GM21723 (cell line): ENCODE measurements at regions not wholly inside any gene's neighbourhood (a gene's known extent, or its start where the extent isn't known, plus 50 kb on each side); places are given as distances from the start of the nearest gene placed in this dataset.
"Not testable (repeated sequence)": the region's sequence is repeated elsewhere in the genome, so short reads cannot be mapped to it uniquely, and the experiment has no call there.

Experiments used
- ATAC-seq: cut with Tn5 transposase; IDR thresholded peaks from one replicate; pipeline ENCODE4 v1.9.1; 2021; ENCODE audit warnings: mild to moderate bottlenecking, moderate library complexity; ENCODE audit not compliant: unreplicated experiment

DNA sequence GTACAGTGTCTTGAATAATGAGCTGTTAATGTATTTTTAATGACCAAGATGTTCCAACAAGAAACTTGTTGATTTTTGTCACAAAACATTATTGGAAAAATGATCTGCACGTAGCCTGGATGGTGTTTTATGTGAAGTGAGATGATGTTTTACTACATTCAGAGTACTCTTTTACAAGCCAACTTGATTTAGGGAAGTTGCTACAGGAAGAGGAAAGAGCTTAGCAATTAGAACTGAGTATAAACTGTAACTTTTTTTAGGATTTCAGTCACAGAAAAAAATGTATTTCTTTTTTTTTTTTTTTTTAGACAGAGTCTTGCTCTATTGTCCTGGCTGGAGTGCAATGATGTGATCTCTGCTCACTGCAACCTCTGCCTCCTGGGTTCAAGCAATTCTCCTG lies 113.6 kb upstream of the ADRA1B start:
- ATAC-seq = no peak

DNA sequence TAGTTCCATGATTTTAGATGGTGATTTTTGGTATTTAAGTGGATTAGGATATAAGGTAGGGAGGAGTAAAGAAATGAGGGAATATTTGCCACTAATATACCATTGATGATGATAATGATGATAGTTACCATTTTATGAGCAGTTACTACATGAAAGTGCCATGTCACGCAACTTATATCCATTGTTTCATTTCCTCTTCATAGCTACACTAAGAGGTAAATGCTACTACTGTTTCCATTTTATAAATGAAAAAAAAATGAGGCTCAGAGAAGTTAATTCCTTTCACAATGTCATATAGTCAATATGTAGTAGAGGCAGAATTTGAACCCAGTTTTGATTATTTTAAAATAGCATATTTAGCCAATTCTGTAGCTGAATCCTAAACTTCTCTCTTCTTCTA lies 112.2 kb upstream of the ADRA1B start:
- no peak for ATAC-seq

DNA sequence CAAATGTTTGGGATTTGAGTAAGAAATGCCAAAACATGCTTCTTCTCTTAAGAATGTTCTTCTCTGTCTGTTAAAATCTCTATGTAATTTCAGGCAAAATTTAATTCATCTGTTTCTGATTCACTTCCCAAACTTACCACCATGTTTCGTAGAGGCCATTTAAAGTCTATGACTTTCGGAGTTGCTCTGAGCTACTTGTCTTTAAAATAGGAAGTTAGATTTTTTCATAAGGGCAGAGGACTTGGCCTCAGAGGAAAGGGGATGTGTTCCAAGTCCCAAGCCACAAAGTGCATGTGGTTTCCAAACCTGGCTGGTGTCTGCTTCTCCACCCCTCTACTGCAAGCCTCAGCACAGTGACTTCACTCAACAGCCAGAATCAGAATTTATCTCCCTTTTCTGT lies 111.3 kb upstream of the ADRA1B start:
- no peak for ATAC-seq

DNA sequence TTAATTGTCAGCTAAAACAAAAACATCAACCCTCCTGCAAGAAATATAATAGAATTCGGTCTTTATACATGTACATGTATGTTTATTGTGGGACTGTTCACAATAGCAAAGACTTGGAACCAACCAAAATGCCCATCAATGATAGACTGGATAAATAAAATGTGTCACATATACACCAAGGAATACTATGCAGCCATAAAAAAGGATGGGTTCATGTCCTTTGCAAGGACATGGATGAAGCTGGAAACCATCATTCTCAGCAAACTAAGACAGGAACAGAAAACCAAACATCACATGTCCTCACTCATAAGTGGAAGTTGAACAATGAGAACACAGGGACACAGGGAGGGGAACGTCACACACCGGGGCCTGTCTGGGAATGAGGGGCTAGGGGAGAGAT lies 109.1 kb upstream of the ADRA1B start:
- ATAC-seq = not testable (repeated sequence)

DNA sequence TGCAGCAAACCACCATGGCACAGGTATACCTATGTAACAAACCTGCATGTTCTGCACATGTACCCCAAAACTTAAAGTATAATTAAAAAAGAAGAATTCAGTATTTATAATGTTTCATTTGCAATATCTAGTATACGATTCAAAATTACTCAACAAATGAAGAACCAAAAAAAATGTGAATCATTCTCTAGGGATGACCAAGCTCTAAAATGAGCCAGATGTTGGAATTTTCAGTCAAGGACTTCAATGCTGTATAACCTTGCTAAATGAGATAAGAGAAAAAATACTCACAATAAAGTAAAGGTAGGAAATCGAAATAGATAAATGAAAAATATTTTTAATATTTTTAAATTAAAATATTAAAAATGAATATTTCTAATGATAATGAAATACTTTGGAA lies 108.7 kb upstream of the ADRA1B start:
- no peak for ATAC-seq

DNA sequence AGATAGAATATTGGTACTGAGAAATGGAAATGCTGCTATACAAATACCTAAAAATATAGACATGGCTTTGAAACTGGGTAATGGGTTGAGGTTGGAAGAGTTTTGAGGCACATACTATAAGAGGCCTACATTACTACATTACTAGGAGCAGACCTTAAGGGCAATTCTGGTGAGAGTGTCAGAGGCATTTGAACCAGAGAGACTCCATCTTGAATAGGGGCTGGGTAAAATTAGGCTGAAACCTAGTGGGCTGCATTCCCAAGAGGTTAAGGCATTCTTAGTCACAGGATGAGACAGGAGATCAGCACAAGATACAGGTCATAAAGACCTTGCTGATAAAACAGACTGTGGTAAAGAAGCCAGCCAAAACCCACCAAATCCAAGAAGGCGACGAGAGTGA lies 104.6 kb upstream of the ADRA1B start:
- no peak for ATAC-seq

DNA sequence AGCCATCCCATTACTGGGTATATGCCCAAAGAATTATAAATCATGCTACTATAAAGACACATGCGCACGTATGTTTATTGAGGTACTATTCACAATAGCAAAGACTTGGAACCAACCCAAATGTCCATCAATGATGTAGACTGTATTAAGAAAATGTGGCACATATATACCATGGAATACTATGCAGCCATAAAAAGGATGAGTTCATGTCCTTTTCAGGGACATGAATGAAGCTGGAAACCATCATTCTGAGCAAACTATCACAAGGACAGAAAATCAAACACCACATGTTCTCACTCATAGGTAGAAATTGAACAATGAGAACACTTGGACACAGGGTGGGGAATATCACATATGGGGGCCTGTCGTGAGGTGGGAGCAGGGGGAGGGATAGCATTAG lies 103.5 kb upstream of the ADRA1B start:
- ATAC-seq = not testable (repeated sequence)

DNA sequence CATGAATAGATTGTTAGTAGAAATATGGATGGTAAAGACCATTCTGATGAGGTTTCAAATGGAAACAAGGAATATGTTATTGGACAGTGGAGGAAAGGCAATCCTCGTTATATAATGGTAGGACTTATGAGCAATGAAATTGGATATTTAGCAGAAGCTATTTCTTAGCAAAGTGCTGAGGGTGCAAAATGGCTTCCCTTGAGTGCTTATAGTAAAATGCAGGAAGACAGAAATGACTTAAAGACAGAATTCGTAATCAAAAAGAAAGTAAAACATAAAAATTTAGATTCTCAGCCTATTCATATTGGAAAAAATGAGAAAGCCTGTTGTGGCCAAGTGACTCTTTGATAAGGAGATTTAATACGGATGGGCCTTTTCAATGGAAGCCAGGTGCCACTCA lies 102.1 kb upstream of the ADRA1B start:
- ATAC-seq = no peak

DNA sequence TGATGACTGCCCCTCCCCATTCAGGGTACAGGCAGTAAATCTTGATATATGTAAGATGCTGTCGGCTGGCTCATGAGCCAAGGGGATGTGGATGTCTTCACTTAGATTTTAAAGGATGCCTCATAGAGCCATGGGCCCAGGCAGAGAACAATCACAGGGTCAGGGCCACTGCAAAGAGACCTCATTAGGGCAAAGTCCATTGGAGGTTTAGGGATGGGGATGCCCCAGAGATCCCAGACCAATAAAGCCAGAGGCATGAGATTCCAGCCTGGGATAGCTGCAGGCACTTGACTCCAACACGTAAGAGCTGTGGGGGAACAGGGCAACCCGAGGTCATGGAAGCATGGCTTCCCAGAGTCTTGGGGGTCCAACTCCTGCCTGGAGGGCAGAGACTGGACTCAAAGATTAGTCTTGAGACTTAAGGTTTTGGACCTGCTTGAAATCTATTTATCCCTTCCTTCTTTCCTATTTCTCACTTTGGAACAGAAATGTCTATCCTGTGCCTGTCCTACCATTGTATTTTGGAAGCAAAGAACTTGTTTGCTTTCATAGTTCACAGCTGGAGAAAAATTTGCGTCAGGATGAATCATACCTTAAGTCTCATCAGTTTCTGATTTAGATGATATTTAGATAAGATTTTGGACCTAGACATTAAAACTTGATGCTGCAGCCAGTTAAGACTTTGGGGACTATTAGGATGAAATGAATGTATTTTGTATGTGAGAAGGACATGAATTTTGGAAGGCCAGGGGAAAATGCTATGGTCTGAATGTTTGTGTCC lies 101.3 kb upstream of the ADRA1B start:
- ATAC-seq = no peak

DNA sequence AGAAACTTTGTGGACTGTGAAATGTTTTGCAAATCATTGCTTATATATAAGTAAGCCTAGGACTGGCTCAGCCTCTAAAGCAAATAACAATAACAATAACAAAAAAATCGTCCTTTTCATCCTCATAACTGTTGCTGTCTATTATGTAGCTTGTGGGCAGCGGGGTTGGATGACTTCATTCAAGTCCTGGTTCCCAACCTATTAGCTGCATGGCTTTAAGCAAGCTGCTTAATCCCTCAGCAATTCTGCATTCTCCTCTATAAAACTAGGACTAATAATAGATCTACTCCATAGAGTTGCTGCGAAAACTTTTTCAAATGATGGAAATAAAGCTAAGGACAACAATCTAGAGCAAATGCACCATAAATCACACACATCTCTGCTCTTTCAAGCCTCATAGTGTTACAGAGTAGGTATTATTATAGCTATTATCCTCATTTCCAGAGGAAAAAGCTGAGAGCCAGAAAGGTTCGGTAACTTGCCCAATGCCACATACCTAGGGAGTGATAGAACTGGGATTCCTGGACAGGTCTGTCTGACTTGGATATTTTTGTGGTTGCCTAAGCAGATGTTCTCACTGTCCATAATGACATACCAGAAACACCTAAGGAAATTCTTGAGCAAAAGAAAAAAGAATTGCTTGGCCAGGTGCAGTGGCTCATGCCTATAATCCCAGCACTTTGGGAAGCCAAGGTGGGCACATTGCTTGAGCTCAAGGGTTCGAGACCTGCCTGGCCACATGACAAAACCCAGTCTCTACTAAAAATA lies 98.8 kb upstream of the ADRA1B start:
- no peak for ATAC-seq

DNA sequence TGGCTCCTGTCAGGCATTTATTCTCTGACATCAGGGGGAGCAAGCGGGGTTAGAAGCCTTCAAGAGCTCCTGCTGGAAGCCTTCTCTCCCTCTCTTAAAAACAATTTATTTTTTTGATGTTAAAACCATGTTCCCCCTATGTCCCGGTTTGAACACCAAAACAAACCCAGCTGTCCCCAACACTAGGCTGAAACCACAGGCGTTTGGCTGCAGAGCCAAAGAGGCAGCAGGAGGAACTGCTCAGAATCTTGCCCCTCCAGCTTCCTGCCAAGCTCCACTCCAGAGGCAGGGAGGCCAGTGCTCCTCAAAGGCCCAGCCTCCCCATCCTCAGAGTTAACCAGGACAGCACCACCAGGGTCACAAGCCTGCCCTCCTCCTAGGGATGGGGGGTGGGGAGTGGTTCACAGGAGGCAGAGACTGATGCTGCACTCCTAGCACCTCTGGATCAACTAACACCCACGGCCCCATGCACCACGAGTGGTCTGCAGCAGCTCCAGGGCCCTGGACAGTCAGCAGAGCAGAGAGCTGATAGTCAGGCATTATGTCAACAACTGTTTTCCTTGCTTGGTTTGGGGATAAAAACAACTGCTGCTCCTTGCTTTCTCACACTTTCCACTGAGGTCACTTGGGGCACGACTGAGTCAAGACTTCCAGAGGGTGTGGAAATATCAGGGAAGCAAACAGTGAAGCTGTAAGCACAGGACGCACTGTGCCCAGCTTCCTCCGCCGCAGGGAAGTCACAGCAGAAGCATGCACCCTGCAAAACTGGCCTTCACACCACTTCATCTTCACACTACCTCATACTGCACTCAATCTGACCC lies 96.5 kb upstream of the ADRA1B start:
- ATAC-seq = no peak

DNA sequence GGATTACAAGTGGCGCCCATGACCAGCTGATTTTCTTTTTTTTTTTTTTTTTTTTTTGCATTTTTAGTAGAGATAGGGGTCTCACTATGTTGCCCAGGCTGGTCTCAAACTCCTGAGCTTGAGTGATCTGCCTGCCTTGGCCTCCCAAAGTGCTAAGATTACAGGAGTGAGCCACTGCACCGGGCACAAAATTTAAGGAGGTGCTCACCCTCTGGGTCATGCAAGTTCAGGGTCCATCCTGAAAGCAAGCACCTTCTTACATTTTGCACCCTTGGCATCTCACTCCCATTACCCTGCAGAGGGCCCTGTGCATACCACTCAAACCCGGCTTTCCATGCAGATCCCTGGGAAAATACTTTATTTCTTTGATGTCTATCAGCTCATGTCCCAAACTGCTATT lies 95.6 kb upstream of the ADRA1B start:
- no peak for ATAC-seq

DNA sequence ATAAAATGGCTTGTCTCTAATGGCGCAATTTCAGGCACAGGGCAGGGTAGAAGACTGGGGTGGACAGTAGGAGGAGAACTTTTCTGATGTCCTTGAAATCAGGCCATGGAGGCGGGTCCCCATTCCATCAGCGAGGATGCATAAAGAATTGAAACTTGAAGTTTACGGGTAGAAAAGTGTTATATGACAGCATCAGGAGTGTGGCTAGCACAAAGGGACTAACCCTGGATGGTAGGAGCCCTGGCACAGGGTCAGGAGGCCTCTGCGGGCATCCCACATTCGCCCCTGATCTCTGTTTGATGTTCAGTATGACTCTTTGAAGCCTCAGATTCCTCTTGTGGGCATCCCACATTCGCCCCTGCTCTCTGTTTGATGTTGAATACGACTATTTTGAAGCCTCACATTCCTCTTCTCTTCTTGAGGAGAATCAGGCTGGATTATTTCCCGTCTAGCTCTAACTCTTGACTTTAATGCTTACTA lies 94.8 kb upstream of the ADRA1B start:
- no peak for ATAC-seq

DNA sequence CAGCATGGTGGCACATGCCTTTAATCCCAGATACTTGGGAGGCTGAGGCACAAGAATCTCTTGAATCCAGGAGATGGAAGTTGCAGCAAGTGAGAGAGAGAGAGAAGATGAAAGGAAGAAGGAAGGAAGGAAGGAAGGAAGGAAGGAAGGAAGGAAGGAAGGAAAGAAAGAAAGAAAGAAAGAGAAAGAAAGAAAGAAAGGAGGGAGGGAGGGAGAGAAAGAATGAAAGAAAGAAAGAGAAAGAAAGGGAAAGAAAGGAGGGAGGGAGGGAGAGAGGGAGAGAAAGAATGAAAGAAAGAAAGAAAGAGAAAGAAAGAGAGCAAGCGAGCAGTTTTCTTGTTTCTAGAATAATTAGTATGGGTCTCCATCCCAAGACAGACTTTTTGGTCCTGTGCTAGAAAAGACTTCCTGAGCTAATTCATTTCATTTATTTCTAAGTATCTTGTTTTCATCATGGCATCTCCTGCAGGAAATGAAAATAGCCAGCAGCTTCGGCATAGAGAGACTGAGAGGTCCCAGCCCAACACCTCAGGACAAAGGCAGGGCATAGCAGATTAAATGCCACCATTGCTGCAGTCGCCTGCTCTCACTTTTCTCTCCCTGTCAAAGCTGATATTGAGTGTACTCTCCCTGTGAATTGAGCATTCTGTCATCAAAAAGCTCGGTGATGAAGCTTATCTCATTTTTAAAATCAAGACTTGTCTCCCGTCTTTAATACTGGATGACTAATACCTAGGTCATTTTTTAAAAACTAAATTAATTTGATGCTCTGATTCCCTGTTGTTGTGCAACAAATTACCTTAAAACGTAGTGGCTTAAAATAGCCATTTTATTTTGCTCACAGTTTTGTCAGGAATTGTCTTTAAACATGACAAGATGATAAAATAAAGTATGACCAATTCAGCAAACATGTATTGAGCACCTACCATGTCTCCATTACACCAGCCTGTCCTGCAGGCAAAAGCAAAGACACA lies 91.8 kb upstream of the ADRA1B start:
- no peak for ATAC-seq

DNA sequence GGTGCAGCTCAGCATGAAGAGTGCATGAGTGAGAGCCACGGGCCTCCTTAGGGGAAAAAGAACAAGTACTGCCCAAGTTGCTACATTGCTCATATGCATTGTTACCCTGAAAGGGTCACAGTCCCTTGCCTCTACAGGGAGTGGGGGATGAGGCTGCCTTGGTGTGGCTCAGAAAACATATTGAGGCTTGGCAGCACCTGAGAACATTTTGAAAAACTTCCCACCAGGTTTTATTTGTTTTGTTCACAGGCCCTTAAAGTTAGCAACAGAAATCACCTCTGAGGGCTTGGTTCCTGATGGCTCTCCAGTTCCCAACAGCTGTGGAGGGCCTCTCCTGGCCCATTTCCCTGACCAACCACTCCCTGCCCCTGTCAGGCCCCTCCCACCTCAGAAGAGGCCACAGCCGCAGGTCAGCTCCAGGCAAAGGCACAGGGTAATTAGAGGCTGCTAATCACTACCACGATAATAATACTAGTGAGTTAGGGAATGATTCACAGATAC lies 90.7 kb upstream of the ADRA1B start:
- ATAC-seq = no peak

DNA sequence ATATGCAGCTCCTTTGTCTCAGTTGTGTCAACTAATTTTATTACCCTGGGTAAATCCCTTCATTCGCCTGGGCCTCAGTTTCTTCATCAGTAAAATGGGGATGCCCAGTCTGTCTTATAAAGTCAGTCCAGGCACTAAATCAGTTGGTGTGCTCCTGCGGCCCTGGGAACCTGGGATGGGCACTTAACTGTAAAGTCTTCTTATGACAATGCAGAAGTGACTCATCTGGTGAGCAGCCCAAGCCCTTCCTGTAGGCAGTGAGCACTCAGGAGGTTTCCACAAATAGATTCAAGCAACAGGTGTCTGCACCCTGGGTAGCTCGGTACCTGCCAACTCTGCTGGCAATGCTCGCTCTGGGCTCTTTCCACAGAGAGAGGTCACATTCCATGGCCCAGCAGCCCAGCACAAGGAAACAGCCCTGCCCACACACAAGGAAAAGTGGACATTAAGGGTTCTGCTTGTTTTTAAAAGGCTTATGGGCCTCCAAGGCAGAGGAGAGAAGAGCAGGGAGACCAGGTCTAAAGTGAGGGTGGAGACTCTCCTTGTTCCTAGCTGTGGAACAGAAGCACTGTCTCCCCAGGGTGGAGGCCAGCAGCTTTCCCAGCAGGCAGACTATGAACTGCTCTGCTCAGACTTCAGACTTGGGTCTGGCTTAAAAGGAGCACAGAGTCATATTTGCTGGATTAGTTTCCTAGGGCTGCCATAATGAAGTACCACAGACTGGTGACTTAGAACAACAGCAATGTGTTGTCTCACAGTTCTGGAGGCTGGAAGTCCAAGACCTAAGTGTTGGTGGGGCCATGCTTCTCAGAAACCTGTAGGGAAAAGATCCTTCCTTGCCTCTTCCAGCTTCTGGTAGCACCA lies 89.7 kb upstream of the ADRA1B start:
- ATAC-seq = peak; percentile 98

DNA sequence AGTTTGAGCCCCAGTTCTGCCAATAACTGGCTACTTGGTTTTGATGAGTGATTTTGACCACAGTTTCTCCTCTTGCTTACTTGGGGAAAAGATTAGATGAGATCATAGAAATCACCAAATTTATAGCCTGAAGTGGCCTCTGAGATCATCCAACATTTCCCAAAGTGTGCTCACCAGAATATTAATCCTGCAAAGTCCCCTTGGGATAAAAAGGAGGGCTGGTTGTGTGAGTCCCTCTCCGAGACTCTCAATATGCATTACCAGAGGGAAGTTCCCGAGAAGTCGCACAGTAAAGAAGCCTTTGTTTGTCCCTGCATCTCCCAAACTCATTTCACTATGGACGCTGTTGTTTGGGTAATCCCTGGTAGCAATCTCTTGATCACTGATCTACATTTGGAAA lies 88.4 kb upstream of the ADRA1B start:
- no peak for ATAC-seq

DNA sequence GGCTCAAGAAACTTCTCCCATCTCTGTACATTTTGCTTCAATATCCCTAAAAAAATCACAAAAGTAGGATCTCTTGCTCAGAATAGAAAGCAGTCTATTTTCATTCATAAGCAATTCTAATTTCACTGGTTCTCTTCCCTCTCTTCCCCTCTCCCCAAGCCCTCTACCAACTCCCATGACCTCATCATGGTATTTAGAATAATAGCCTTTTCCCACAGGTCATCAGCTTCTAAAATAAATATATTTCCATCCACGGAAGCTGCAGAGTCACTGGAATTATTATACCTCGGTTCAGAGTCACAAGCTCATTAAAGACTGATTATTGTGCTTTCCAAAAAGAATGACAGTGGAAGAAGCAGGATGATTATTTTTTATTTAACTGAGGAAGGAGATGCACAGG lies 84.2 kb upstream of the ADRA1B start:
- ATAC-seq = no peak

DNA sequence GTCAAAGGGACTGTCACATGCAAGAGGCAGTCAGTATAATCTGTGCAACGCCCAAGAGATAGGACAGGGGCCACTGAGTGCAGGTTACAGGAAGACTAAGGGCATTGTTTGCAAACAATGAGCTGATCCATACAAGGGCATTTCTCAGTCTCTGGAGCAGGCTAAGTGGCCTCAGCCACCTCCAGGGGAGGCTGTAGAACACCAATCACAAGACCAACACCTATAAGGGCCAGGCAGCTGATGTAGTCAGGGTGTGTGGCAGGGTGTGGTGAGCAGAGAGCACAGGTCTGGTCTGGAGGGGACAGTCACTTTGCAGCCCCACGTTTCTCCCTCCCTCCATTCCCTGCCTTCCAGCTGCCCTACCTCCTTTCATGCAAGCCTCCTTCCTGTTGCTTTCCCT lies 83.2 kb upstream of the ADRA1B start:
- ATAC-seq = no peak
